AG09319 (cell line): ENCODE measurements at regions not wholly inside any gene's neighbourhood (a gene's known extent, or its start where the extent isn't known, plus 50 kb on each side); places are given as distances from the start of the nearest gene placed in this dataset.

Source experiments
- DNase-seq: peaks from one replicate; pipeline ENCODE4 v3.0.0-alpha.2; 2010; ENCODE audit warnings: low read depth; ENCODE audit errors: extremely low read depth
- CTCF ChIP-seq: IDR thresholded peaks from 2 replicates; pipeline ENCODE4 v1.5.1; 2011; ENCODE audit warnings: low read depth, mild to moderate bottlenecking, inconsistent platforms, low read length, moderate library complexity

GRCh38 chr10:123318516-123318915 is 164.3 kb downstream of the BUB3 start:
- DNase-seq = no peak
- no peak for TF ChIP-seq CTCF

- TF ChIP-seq CTCF = no peak
- DNase-seq = no peak
Observed at GRCh38 chr10:123320091-123320490, 165.9 kb downstream of the BUB3 start.

- no peak for DNase-seq
- TF ChIP-seq CTCF = no peak
Observed at GRCh38 chr10:123323884-123324283, 169.7 kb downstream of the BUB3 start.

DNA sequence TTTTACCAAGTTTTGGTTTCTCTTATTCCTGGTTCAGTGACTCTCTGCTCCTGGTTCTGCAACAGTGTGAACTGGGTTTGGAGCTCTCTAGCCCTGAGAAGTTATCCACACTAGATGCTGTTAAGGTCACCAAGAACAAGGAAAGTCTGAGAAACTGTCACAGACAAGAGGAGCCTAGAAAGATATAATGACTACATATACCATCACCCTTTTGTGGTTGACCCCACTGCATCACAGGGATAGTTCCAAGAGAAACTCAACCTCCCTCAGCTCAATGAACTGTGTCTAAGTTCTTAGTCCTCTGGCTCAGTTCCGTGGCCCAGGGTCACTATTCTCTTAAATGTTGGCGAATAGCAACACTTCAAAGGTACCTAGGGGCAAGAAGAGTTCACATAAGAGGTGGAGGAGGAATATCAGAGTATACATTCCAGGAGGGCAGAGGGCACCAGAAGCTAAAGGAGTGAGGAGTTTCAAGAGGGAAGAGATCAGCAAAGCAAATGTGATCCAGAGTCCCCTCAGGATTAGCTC is 171.5 kb downstream of the BUB3 start:
- no peak for TF ChIP-seq CTCF
- no peak for DNase-seq

DNA sequence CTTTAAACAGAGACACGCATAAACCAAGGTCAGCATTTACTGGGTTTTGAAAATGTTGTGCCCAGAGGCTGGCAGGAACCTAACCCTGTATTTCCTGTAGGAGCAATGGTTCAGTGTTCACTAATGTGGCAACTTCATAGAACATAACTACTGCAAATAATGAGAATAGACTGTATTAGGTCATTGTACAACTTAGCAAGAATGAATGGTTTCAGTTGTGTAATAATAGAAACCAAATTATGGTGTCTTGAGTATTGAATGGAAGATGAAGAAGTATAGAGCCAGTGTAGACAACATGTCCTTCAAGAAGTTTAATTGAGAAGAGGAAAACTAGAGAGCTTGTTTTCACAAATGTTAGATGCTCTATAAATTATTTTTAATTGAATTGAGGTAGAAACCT is 172.5 kb downstream of the BUB3 start:
- no peak for DNase-seq
- TF ChIP-seq CTCF = no peak

DNA sequence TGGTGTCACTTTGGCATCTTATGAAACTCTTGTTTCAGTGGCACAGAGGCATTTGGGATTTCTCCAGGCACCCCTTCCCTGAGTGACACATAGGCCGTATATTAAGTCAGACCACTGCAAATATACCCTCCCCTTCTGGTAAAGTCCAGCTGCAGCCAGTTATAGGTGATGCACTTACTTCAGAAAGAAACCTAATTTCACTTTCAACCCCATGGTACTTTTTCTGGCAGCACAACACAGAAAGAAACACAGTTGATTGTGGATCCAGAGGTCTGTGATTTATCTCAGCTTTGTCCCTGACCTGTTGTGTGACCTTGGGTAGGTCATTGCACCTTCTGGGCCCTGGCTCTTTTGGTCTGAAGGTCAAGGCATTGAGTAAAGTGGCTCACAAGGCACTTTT is 173.2 kb downstream of the BUB3 start:
- no peak for DNase-seq

DNA sequence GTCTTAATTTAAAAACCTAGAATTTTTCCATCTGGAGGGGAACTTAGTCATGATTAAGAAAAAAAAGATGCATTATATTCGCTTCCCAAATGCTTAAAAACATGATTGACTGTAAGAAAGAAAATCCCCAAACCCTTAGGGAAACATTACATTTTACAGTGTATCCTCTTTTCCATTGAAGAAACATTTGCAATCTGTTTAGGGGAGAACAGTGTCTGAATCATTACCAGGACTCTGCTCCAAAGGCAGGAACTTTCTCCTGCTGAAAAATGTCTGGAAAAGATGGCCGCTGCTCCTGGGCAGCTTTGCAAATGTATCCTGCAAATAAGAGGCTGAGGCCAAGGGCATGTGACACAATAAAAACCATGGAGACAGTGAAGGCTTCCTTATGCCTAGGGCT is 173.7 kb downstream of the BUB3 start:
- no peak for TF ChIP-seq CTCF
- DNase-seq = no peak

More for the DNA sequence above, 173.2 kb downstream of the BUB3 start:
- TF ChIP-seq CTCF = no peak
